NCI-H524 (cell line): ENCODE measurements at regions not wholly inside any gene's neighbourhood (a gene's known extent, or its start where the extent isn't known, plus 50 kb on each side); places are given as distances from the start of the nearest gene placed in this dataset.

Source experiments
- DNase-seq, 2 experiments: peaks; one replicate each; lab custom pipeline; 2025; lab: John Stamatoyannopoulos, UW

GRCh38 chr2:861655-862354 is 88.8 kb upstream of the SNTG2 start:
- peak in 1 of 2 experiments; percentile 48 for DNase-seq

GRCh38 chr2:860259-860855 is 90.3 kb upstream of the SNTG2 start:
- peak; percentile 7 to 46 for DNase-seq

- no peak for DNase-seq
Measured at GRCh38 chr2:858646-859045, 92.0 kb upstream of the SNTG2 start.

GRCh38 chr2:857937-858336 is 92.7 kb upstream of the SNTG2 start:
- DNase-seq = no peak

- DNase-seq = no peak
Measured at GRCh38 chr2:857081-857480, 93.6 kb upstream of the SNTG2 start.

- no peak for DNase-seq
Measured at GRCh38 chr2:856456-856855, 94.2 kb upstream of the SNTG2 start.

GRCh38 chr2:856041-856440 is 94.6 kb upstream of the SNTG2 start:
- no peak for DNase-seq

GRCh38 chr2:855177-855576 is 95.5 kb upstream of the SNTG2 start:
- no peak for DNase-seq

- peak; percentile 30 to 47 for DNase-seq
Measured at GRCh38 chr2:854460-854859, 96.2 kb upstream of the SNTG2 start.

GRCh38 chr2:853203-853870 is 97.3 kb upstream of the SNTG2 start:
- DNase-seq = no peak

- no peak for DNase-seq
Measured at GRCh38 chr2:852168-852567, 98.5 kb upstream of the SNTG2 start.

GRCh38 chr2:851680-852079 is 99.0 kb upstream of the SNTG2 start:
- no peak for DNase-seq

- no peak for DNase-seq
Measured at GRCh38 chr2:851078-851477, 99.6 kb upstream of the SNTG2 start.

GRCh38 chr2:850429-850828 is 100.2 kb upstream of the SNTG2 start:
- DNase-seq = no peak

GRCh38 chr2:848099-848498 is 102.5 kb upstream of the SNTG2 start:
- DNase-seq = no peak

GRCh38 chr2:847669-848068 is 103.0 kb upstream of the SNTG2 start:
- DNase-seq = no peak

GRCh38 chr2:844715-845114 is 105.9 kb upstream of the SNTG2 start:
- no peak for DNase-seq

- DNase-seq = no peak
Measured at GRCh38 chr2:842151-842803, 108.4 kb upstream of the SNTG2 start.

- DNase-seq = no peak
Measured at GRCh38 chr2:841036-841435, 109.6 kb upstream of the SNTG2 start.

GRCh38 chr2:834233-834632 is 116.4 kb upstream of the SNTG2 start:
- DNase-seq = no peak

- no peak for DNase-seq
Measured at GRCh38 chr2:833180-833579, 117.5 kb upstream of the SNTG2 start.

- no peak for DNase-seq
Measured at GRCh38 chr2:832635-833034, 118.0 kb upstream of the SNTG2 start.

- DNase-seq = no peak
Measured at GRCh38 chr2:831622-832021, 119.0 kb upstream of the SNTG2 start.
